Heart right ventricle (tissue), 16 donors: ENCODE measurements at regions not wholly inside any gene's neighbourhood (a gene's known extent, or its start where the extent isn't known, plus 50 kb on each side); places are given as distances from the start of the nearest gene placed in this dataset.

ENCODE experiments used
- ATAC-seq, 8 donors: fragments of 200-7000 bp; cut with Tn5 transposase; one replicate each; pipeline ENCODE4 v1.9.1; 2020; ENCODE audit warnings: mild to moderate bottlenecking in 8 of 8, moderate library complexity in 8 of 8, moderate number of reproducible peaks in 1 of 8
- DNase-seq, 2 donors: peaks; one replicate each; pipeline ENCODE4 v3.0.0-alpha.2; 2020
- H3K27ac ChIP-seq, 10 donors: fragments of 200-600 bp; sonication (generic) in 2 of 10; one replicate each; pipeline versions ENCODE4 v1.5.0 to v1.8.0; 2020 to 2022; ENCODE audit warnings: mild to moderate bottlenecking in 3 of 10
- H3K27me3 ChIP-seq, 7 donors: fragments of 200-600 bp; one replicate each; pipeline ENCODE4 v1.8.0; 2021 to 2022; ENCODE audit warnings: mild to moderate bottlenecking in 2 of 7
- H3K36me3 ChIP-seq, 9 donors: fragments of 200-600 bp; sonication (generic) in 1 of 9; one replicate each; pipeline versions ENCODE4 v1.5.0 to v1.8.0; 2020 to 2022; ENCODE audit warnings: mild to moderate bottlenecking in 2 of 9
- H3K4me1 ChIP-seq, 9 donors: fragments of 200-600 bp; sonication (generic) in 1 of 9; one replicate each; pipeline versions ENCODE4 v1.5.0 to v1.8.0; 2020 to 2022; ENCODE audit warnings: mild to moderate bottlenecking in 4 of 9
- H3K4me3 ChIP-seq, 10 donors: fragments of 200-600 bp; sonication (generic) in 2 of 10; one replicate each; pipeline versions ENCODE4 v1.5.0 to v1.8.0; 2020 to 2022; ENCODE audit warnings: mild to moderate bottlenecking in 7 of 10, moderate library complexity in 2 of 10
- H3K9me3 ChIP-seq, 11 donors: fragments of 200-600 bp in 10 of 11; sonication (generic) in 2 of 11; one replicate each; pipeline versions ENCODE4 v1.5.0 to v1.8.0; 2013 to 2022; ENCODE audit warnings: mild to moderate bottlenecking in 2 of 11, control low read depth in 1 of 11, moderate library complexity in 1 of 11
- CTCF ChIP-seq, 9 donors: fragments of 200-600 bp; sonication (generic) in 2 of 9; IDR thresholded peaks; one replicate each; pipeline versions ENCODE4 v1.5.0 to v1.8.0; 2021 to 2022; ENCODE audit warnings: antibody characterized with exemption in 9 of 9, mild to moderate bottlenecking in 5 of 9, moderate library complexity in 1 of 9
- WGBS, 2 donors: extraction: QIAGEN DNeasy Blood & Tissue Kit; methylation state at CpG; one replicate each; pipeline ENCODE4 v1.1.7; 2013; ENCODE audit warnings: inconsistent platforms in 1 of 2; 5-methylcytosine and 5-hydroxymethylcytosine counted together
- intact Hi-C, 10 donors: fragments of 100-400 bp; cut with DNase I; formaldehyde crosslinking; loops; one replicate each; pipeline versions ENCODE4 v1.11.1 to v1.14.2; 2022
- donor health status: Arrhythmogenic right ventricular cardiomyopathy.
- donor health status: ischemic (EF 13 %, LVEDD 7.1; RV severe dilation, severe dysfunction).
- donor health status: healthy with polysubstance abuse.
- donor health status: DM: no; HTN: yes; CAD: no.
- donor health status: DM: no; HTN: no; CAD: no.
- donor health status: ischemic (EF 25% LVEDD 6.9; RV normal size, moderate dysfunction).
- donor health status: ischemic (EF 25% LVEDD 5.7; RV mildly dilated, moderate dysfunction).
- donor health status: healthy.
- donor health status: DM: yes; HTN: yes; CAD: no.
- donor health status: Ischemic cardiomyopathy.
- donor health status: ischemic (EF 35%, LVEDD 5.7; RV mildly dilated, moderate dysfunction).
- donor health status: nonischemic (EF 11% LVEDD 7.7; RV severe dilation, severe dysfunction).
- donor health status: DM: yes; HTN: yes; CAD: no.
- donor health status: PGD.
- donor health status: ischemic (EF 29% LVEDD 5.4; RV normal size, mild dysfunction).
- donor health status: nonischemic (EF 23%, LVEDD 6.1; RV moderate dilation, normal function).

GRCh38 chr1:39153684-39154083 is 50.8 kb upstream of the MACF1 start:
- Histone ChIP-seq H3K9me3 (no peaks in the 10 kb centered on the region), H3K27ac (peak overlapping the region in 4 of 10 donors; percentile 16 to 64 (median 50))

GRCh38 chr1:39154553-39155421 is 49.7 kb upstream of the MACF1 start:
- intact Hi-C loops, result loop anchor here in 3 of 10 donors (5.0 kb wide), 2 partner anchors 38 to 47 kb away; no protein-coding TSS in a partner anchor
- peak; percentile 83 to 92 (median 86) for ATAC-seq
- H3K27me3 ChIP-seq, result no peaks in the 10 kb centered on the region
- TF ChIP-seq CTCF (IDR thresholded peaks at IDR 0.05), result no peak
- no peaks in the 10 kb centered on the region for H3K9me3 ChIP-seq
- H3K27ac ChIP-seq, result peak overlapping the region in 7 of 10 donors; percentile 16 to 58 (median 48)
- peak in 1 of 2 donors; percentile 63 for DNase-seq
- 51 to 56% methylated on average over 6 of the region's 6 CpGs for whole genome bisulfite sequencing, 2 donors
- H3K4me3 ChIP-seq, result no peak overlapping the region
- peaks cover 16 to 88% (median 74%) of the 10 kb centered on the region in 9 donors for H3K4me1 ChIP-seq
- peaks cover 0 to 7% (median 0%) of the 10 kb centered on the region in 9 donors for H3K36me3 ChIP-seq

More at GRCh38 chr1:39153684-39154083, 50.8 kb upstream of the MACF1 start:
- intact Hi-C loops, result loop anchor here in 3 of 10 donors (5.0 kb wide), 2 partner anchors 39 to 46 kb away; no protein-coding TSS in a partner anchor
- 56 to 70% methylated on average over 2 of the region's 2 CpGs for WGBS, 2 donors
- no peak for ATAC-seq
- TF ChIP-seq CTCF (IDR thresholded peaks at IDR 0.05), result no peak
- peaks cover 0 to 7% (median 0%) of the 10 kb centered on the region in 9 donors for H3K36me3 ChIP-seq
- peaks cover 16 to 88% (median 71%) of the 10 kb centered on the region in 9 donors for H3K4me1 ChIP-seq
- DNase-seq, result no peak
- H3K4me3 ChIP-seq, result no peak overlapping the region
- H3K27me3 ChIP-seq, result no peaks in the 10 kb centered on the region
